ENCODE measurements at regions not wholly inside any gene's neighbourhood (a gene's known extent, or its start where the extent isn't known, plus 50 kb on each side); places are given as distances from the start of the nearest gene placed in this dataset.

DNA sequence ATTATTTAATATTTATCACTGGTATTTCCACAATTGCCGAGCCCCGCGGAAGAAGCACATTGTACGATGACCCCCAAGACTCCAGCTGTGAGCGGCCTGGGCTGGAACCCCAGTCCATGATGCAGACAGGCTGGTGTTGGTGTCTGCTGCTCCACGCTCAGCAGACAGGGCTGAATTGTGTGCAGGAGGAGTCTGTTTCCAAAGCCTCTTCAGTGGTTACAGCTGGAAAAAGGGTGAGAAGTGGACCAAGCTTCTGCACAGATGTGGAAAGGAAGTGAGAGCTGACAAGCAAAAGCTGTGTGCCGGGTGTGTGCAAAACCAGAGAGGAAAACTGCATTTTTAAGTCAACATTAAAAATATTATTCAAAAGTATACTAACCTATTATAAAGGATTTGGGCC lies 500.4 kb downstream of the GALR1 start:
- no peak for DNase-seq (ENCODE audit: low read depth in 3 of 3)

DNA sequence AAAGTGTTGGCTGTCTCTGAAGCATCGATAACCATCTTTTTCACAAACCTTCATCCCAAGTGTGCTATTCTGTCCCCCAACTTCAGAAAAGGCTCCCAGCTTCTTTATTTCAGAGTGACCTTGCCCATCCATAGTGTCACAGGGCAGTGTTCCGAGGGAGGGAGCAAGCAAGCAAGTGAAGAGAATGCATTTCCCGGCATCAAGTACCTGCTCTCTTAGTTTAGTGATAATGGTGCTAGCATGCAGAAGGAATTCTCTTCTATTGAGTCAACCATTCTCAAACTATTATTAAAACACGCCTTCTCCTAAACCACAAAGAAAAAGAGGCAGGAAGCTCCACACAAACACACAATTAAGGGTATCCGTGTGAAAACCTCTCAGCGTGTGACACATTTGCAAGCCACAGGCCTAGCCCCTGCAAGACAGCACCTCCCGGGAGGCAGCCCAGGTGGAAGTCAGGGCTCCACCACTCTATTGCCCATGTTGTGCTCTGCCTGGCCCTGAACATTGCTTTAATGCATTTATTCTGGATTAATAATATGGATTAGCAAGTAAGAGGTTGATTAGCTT lies 504.9 kb downstream of the GALR1 start:
- no peak for DNase-seq (ENCODE audit: low read depth in 3 of 3)

DNA sequence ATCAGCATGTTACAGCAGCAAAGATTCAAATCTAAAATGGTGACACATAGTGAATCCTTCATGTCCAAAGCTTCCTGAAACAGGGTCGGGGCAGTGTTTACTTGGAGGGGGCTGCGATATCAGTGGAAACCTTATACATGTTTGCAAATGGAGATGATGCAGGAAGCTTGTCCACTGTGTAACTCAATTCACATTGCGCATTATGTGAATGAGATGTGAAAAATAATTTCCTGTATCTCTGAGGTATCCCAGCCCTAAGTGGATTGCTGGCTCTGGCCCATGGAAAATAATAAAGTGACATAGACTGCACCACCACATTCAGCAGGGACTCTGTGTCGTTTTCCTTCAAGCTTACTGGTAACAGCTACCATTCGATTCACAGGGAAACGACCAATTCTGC lies 505.5 kb downstream of the GALR1 start:
- no peak for DNase-seq (ENCODE audit: low read depth in 3 of 3)

GRCh38 chr18:77761332-77761731 lies 511.7 kb downstream of the GALR1 start:
- no peak for DNase-seq (ENCODE audit: low read depth in 3 of 3)

DNA sequence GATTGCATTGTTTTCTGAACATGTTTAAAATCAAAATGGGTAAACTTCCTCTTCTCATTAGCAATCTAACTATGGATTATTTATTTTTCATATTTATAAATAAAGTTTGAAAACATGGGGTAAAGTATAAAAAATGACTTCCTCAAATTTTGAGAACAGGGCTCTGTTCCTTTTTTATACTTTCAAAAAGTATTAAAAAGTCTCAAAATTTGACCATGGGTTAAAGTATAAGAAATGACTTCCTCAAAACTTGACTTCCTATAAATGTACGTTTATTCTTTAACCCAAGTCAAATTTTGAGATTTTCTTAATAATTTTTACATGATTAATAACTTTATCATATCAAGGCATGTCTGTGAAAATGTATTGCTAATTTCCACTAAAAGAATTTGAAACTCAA lies 512.4 kb downstream of the GALR1 start:
- DNase-seq (ENCODE audit: low read depth in 3 of 3) = no peak

GRCh38 chr18:77762642-77763041 lies 513.0 kb downstream of the GALR1 start:
- DNase-seq (ENCODE audit: low read depth in 3 of 3) = no peak

DNA sequence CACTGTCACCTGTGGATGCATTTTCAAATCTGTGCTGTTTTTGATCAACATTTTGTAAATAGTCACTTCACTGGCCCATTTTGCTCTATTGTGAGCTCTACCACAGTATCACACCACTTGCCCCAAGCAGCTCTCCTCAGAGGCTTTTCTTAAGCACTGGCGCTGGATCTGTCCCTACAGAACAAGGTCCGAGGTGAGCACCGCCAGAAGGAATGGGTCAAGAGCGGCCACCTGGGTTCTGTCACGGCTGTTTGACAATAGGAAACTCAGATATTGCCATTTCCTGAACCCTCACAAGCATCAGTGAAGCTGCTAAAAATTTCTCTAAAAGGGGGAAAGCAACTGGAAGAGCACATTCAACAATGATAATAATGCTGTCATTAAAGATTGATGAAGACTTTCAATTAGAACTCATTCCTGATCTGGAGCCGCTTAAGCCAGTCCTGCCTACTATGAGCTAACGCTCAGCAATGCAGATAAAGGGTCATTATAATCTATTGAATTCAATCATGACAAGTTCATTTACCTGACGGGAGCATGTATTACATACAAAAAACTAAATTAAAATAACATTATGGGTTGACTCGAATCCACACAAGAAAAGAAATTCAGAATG lies 514.0 kb downstream of the GALR1 start:
- no peak for DNase-seq (ENCODE audit: low read depth in 3 of 3)

DNA sequence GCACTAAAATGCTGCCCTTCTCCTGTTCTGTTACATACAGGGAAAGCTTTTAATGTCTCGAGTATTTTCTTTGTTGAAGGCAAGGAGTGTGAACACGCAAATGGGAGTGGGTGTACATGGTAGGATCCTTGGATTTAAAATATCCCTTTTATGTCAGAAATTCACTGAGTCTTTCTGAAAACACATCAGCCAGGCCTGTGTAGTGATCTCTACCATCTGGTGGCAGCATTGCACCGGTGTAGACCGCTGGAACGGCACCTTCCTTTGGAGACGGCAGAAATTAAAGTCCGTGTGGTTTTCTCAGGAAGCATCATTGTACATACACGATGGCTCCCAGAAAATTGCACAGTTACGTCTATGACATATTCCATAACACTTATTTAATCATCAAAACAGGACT lies 515.8 kb downstream of the GALR1 start:
- DNase-seq (ENCODE audit: low read depth in 3 of 3) = peak in 1 of 3 experiments; percentile 3

- no peak for DNase-seq (ENCODE audit: low read depth in 3 of 3)
These were observed 516.8 kb downstream of the GALR1 start for GRCh38 chr18:77766421-77766820.

DNA sequence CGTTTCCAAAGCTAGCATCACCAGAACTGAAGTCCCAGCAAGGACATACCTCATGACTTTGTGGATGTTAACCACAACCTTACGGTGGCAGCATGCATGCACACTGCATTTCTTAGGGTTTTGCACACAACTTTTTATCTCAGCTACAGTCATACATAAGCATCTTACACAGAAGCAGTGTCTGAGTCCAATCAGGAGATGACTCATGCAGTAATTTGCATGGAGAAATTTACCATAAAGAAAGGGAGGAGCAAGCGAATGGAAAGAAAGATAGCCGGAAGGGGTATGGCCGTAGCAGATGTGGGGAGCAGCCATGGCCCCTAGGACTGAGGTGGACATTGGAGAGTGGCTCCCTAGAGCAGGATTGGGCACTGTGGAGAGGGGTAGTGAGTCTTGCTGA lies 522.5 kb downstream of the GALR1 start:
- no peak for DNase-seq (ENCODE audit: low read depth in 3 of 3)

DNA sequence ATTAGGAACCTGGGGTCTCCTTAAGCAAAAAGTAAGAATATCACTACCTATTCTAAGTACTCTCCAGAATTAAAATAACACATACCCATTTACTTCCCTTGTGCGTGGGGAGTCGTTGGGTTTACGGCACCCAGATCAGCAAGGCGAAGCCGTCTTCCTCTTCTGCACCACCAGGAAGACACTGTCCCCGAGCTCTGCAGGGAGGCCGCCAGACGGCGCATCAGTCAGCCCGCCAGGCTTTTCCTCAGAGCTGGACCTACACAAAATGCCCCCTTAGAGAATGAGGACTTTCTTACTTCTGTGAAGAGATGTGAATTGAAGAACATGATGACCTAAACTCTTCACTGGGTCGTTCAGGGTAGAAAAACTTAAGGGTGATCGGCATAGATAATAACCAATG lies 526.5 kb downstream of the GALR1 start:
- no peak for DNase-seq (ENCODE audit: low read depth in 3 of 3)

DNA sequence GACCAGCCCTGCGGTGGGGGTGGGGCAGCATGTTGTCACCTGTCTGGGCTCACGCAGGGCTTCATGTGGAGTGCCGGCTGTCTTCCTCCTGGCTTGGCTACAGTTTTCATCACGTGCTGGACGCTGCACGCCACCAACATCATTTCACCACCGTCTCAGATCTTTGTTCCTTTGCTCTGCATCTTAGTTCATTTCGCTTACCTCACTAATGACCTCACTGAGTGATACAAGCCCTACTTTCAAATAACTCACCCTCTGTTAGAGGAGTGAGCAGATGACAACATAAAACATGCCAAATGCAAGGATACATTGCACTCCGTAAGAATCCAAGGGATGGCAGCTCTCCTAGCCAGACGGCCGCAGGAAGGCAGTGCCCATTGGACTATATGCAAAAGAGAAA lies 527.5 kb downstream of the GALR1 start:
- DNase-seq (ENCODE audit: low read depth in 3 of 3) = no peak

- no peak for DNase-seq (ENCODE audit: low read depth in 3 of 3)
These were observed 535.2 kb downstream of the GALR1 start for GRCh38 chr18:77784759-77785379.

DNA sequence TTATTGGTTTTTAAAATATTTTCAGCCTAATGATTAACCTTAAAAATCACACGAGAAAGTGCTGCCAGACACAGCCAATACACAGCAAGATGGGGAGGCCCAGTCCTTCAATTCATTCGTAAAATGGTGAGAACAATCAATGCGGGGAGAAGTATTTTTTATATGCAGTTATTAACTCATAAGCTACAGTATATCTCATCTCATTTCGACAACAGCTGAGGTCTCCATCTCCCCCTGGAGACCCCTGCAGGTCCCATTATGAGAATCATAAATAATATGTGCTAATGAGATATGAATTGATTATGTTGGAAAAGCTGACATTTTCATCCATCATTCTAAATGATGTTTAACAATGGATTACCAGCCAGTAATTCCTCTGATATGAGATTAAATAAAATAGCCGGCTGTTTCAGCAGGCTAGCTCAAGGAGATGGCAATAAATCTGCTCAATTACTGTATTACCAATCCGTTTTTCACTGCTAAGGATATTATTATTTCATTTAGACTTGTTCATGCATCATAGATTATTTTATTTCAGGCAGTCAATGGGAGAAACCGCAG lies 535.8 kb downstream of the GALR1 start:
- no peak for DNase-seq (ENCODE audit: low read depth in 3 of 3)

DNA sequence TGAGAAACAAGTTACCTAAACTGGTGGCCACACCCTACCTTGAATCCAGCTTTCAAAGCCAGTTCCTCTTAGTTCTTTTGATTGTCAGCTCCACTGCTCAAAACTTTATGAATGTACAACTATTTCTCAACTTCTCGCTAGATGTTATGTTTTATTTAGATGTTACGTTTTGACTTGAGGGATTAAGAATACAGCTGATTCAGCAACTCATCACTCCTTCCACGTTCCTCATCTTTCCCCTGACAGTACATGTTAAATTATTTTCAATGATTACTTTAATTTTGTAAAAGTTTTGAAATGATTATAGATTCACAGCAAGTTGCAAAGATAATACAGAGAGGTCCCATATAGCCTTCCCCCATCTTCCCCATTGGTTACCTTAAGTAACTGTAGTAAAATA lies 553.4 kb downstream of the GALR1 start:
- DNase-seq (ENCODE audit: low read depth in 3 of 3) = no peak

GRCh38 chr18:77804382-77804781 lies 554.7 kb downstream of the GALR1 start:
- no peak for DNase-seq (ENCODE audit: low read depth in 3 of 3)

DNA sequence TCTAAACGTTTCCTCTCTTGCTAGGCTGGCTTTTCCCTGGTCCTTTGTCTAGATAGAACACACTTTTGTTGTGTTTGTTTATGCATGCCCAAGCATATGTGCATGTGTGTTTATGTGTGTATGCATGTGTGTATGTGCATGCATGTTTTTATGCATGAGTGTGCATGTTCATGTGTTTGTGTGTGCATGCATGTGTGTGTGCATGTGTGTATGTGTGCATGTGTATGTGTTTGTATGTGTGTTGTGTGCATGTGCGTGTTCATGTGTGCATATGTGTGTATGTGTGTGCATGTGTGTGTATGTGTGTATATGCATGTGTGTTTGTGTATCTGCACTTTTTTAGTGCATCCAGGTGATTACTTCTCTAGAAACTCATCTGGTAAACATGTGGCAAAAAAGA lies 558.0 kb downstream of the GALR1 start:
- DNase-seq (ENCODE audit: low read depth in 3 of 3) = no peak

DNA sequence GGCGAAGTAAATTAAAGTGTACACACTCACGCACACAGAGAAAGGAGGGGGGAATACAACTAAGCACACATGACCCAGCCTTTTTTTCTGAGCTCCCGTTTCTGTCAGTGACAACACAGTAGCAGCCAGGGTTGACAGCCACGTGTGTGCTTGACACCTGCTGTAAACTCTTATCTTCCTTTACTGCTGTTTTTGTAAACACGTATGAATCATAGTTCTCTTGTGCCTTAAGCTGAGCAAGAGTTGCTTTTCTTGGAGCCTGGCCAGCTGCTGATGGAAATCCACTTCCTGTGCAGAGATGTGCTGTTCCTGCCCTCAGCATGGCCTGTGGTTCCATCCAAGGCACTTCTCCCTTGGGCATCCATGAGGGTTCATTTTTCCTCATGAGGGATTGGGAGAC lies 561.9 kb downstream of the GALR1 start:
- no peak for DNase-seq (ENCODE audit: low read depth in 3 of 3)

- no peak for DNase-seq (ENCODE audit: low read depth in 3 of 3)
These were observed 566.2 kb downstream of the GALR1 start for GRCh38 chr18:77815666-77816338.

- DNase-seq (ENCODE audit: low read depth in 3 of 3) = no peak
These were observed 568.7 kb downstream of the GALR1 start for GRCh38 chr18:77818328-77818727.

DNA sequence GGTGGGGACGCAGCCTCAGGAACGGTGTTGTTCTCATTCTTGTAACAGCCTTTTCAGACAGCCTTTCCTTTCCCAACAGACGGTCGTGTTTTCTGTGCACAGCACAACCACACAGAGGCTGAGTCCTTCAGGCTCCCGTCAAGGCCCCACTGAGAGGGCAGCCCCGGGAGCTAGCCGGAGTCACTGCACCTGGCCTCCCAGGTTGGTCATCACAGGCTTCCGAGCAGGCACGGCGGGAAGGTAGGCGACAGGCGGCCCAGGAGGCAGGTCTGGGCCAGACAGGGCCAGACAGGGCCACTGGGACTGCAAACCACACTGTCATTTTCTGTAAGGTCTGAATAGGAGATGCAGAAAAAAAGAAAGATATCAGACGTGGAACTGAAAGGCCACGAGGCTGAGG lies 570.8 kb downstream of the GALR1 start:
- no peak for DNase-seq (ENCODE audit: low read depth in 3 of 3)

DNA sequence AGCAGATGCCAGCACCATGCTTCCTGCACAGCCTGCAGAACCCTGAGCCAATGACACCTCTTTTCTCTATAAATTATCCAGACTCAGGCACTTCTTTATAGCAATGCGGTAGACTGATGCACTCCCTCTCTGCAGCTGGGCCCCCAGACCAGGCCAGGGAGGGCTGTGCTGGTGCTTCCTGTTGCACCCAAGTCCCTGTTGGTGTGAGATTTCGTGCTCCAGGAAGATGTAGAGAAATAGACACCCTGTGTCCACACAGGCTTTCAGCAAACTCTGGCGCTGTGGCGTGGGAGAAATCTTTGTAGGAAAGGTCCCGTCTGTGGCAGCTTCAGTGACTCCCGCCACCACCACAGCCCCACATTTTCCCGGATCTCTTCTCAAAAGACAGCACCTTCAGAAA lies 572.2 kb downstream of the GALR1 start:
- DNase-seq (ENCODE audit: low read depth in 3 of 3) = no peak

DNA sequence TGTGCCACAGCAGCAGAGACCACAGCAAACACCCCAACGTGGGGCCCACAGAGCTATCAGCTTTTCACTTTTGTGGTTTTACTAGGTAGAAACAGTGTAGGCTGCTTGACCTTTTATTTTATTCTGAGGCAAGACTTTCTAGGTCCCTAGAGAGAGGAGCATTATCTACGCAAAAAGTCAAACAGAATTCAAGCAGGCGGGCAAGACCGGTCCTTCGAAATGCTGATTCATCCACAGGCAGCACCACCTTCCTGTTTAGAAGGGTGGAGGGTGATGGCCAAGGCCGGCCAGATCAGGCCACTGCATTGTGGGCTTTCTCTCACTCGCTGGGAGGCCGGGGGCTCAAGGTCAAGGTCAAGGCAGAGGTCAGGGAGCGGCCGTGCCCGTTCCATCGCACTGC lies 573.0 kb downstream of the GALR1 start:
- no peak for DNase-seq (ENCODE audit: low read depth in 3 of 3)

Data from stimulated activated CD4-positive, alpha-beta T cell treated with anti-CD3 and anti-CD28 coated beads, TNF-alpha, amount 100 ng/mL, for 24 hours (primary cell).